ENCODE measurements at regions not wholly inside any gene's neighbourhood (a gene's known extent, or its start where the extent isn't known, plus 50 kb on each side); places are given as distances from the start of the nearest gene placed in this dataset.

DNA sequence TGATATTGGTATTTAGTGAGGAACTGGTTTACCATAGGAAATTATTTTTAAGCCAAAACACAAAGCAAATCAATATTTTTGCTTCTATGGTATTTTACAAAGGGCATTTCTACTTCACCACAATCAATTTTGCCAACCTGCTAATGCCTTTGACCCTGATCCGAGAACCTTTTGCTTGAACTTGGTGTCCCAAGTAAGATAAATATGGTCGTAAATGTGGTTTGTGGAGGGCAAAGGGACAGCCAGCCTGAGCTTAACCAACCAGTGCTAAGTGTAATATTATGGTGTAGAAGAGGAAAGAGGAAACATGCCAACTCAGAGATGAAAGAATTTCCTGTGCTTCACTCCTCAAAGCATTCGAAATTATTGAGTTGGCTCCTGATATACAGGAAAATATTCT lies 148.4 kb downstream of the C3orf38 start:
- TF ChIP-seq CTCF (IDR thresholded peaks at IDR 0.05) (no peak), POLR2AphosphoS5 (IDR thresholded peaks at IDR 0.05; ENCODE audit: low read depth, low read length) (no peak), SIN3A (IDR thresholded peaks at IDR 0.05; ENCODE audit: borderline replicate concordance, insufficient read depth, low read depth, low read length) (no peak), TCF7L2 (IDR thresholded peaks at IDR 0.05; ENCODE audit: low read depth, low read length) (no peak)
- TF ChIP-seq, protein P1, sequence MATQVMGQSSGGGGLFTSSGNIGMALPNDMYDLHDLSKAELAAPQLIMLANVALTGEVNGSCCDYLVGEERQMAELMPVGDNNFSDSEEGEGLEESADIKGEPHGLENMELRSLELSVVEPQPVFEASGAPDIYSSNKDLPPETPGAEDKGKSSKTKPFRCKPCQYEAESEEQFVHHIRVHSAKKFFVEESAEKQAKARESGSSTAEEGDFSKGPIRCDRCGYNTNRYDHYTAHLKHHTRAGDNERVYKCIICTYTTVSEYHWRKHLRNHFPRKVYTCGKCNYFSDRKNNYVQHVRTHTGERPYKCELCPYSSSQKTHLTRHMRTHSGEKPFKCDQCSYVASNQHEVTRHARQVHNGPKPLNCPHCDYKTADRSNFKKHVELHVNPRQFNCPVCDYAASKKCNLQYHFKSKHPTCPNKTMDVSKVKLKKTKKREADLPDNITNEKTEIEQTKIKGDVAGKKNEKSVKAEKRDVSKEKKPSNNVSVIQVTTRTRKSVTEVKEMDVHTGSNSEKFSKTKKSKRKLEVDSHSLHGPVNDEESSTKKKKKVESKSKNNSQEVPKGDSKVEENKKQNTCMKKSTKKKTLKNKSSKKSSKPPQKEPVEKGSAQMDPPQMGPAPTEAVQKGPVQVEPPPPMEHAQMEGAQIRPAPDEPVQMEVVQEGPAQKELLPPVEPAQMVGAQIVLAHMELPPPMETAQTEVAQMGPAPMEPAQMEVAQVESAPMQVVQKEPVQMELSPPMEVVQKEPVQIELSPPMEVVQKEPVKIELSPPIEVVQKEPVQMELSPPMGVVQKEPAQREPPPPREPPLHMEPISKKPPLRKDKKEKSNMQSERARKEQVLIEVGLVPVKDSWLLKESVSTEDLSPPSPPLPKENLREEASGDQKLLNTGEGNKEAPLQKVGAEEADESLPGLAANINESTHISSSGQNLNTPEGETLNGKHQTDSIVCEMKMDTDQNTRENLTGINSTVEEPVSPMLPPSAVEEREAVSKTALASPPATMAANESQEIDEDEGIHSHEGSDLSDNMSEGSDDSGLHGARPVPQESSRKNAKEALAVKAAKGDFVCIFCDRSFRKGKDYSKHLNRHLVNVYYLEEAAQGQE (IDR thresholded peaks at IDR 0.05; ENCODE audit: insufficient read depth in 1 of 2, low read depth in 2 of 2, low read length in 1 of 2), result no peak

Data from Panc1 (cell line).